ENCODE measurements at regions not wholly inside any gene's neighbourhood (a gene's known extent, or its start where the extent isn't known, plus 50 kb on each side); places are given as distances from the start of the nearest gene placed in this dataset.

DNA sequence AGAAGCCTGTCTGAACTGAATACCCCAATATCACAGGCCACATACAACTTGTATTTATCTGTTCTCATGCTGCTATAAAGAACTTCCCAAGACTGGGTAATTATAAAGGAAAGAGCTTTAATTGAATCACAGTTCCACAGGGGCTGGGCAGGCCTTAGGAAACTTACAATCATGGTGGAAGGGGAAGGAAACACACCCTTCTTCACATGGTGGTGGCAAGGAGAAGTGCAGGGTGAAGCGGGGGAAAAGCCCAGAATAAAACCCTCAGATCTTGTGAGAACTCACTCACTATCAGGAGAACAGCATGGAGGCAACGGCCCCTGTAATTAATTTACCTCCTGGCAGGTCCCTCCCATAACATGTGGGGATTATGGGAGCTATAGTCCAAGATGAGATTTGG, 50.3 kb upstream of the FNDC1 start:
- in situ Hi-C loops (cut with MboI; ENCODE audit: low pct_unique_long_range_greater_than_20kb, low sequenced_read_pairs), result loop anchor here (25.0 kb wide), 2 partner anchors 107 to 407 kb away; partner anchors contain the start of gene RSPH3
- DNase-seq, result peak; percentile 29

DNA sequence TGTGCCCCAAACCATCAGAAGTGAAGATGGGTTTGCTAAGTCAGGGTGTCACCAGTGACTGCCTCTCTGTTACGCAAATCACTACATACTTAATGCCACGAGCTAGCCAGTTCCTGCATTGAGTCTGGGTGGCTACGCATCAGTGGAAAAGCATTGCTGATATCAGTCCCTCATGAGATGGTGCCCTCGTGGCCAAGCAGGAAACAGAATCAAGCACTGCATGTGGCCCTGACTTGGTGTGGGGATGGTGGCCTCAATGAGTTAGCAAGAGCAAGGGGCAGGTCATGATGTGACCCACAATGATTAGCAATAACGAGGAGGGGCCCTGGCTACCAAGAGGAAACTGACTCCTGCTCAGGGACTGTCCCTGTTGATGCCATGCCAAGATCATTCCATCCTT, 51.6 kb upstream of the FNDC1 start:
- in situ Hi-C loops (cut with MboI; ENCODE audit: low pct_unique_long_range_greater_than_20kb, low sequenced_read_pairs), result loop anchor here (25.0 kb wide), 2 partner anchors 105 to 405 kb away; partner anchors contain the start of gene RSPH3
- no peak for DNase-seq

DNA sequence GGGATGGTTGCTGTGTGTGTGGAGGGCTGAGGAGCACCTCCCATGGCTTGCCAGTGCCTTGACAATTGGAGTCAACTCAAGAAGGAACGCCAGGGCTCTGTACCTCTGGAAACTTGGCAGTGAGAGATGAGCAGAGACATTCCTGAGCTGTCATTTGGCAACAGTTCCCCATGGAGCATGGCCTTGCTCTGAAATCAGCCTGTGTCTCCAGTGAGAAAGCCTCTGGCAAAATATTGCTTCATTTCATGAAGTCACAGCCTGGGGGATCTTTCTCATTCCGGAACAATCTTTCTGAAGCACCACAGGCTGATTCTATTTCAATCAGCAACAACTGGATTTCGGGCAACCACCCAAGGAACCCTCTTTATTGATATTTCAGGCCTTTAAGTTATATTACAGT, 52.2 kb upstream of the FNDC1 start:
- in situ Hi-C loops (cut with MboI; ENCODE audit: low pct_unique_long_range_greater_than_20kb, low sequenced_read_pairs), result loop anchor here (25.0 kb wide), 2 partner anchors 105 to 405 kb away; partner anchors contain the start of gene RSPH3
- DNase-seq, result no peak

DNA sequence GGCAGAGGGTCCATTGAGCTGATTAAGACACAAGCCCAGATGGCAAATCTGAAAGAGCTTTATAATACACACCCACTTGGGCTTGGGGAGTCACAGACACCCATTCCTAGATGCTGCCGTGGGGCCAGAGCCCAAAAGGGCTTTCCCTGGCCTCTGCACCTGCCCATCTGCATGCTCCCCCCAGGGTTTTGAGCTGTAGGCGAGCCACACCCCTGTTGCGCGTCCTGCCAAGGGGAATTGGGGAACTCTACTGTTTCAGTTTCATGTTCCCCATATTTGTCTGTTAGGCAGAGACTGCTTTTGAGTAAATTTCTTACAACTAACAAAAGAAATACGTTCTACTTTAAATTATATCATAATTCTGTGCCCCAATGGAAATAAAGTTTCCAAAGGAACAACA, 52.9 kb upstream of the FNDC1 start:
- DNase-seq, result no peak
- in situ Hi-C loops (cut with MboI; ENCODE audit: low pct_unique_long_range_greater_than_20kb, low sequenced_read_pairs), result loop anchor here (25.0 kb wide), 2 partner anchors 104 to 404 kb away; partner anchors contain the start of gene RSPH3

DNA sequence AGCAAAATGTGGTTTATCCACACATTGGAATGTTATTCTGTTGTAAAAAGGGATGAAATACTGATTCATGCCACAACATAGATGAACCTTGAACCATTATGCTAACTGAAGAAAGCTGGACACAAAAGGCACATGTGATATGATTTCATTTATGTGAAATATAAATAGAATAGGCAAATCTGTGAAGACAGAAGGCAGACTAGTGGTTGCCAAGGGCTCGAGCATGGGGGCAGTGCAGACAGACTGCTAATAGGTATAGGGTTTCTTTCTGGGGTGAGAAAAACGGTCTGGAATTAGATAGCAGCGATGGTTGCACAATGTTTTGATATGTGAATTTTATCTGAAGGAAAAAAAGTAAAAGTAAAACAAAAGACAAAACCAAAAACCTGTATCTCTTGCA, 54.6 kb upstream of the FNDC1 start:
- in situ Hi-C loops (cut with MboI; ENCODE audit: low pct_unique_long_range_greater_than_20kb, low sequenced_read_pairs), result loop anchor here (25.0 kb wide), 2 partner anchors 102 to 402 kb away; partner anchors contain the start of gene RSPH3
- no peak for DNase-seq

DNA sequence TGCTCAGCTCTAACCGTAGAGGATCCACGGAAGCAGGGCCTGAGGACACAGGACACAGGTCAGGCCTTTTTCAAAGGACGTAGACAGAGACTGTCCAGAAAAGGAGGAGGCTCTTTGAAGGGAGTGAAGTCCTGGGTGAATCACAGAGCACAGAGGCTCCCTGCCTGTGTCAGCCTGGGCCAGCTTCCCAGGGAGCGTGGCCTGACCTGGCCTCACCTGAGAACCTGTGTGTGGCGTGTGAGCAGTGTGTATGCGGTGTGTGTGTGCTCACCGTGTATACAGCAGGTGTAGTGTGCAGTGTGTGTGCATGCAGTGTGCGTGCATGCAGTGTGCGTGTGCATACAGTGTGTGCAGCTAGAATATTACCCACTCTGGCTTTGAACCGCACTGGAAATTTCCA, 56.0 kb upstream of the FNDC1 start:
- in situ Hi-C loops (cut with MboI; ENCODE audit: low pct_unique_long_range_greater_than_20kb, low sequenced_read_pairs), result loop anchor here (25.0 kb wide), 2 partner anchors 101 to 401 kb away; partner anchors contain the start of gene RSPH3
- no peak for DNase-seq

DNA sequence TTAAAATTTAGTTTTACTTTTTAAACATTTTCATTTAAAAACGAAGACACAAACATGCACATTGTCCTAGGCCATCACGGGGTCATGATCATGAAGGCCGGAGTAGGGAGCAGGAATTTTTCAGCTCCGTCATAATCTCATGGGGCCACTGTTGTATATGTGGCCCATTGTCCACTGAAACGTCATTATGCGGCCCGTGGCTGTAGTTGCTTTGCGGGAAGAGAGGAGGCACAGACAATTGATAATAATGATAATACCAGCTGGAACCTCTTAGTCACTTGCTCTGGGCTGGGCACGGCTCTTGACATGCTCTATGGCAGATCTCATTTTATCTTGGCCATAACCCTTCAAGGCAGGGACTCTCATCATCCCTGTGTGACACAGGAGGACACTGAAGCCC, 56.5 kb upstream of the FNDC1 start:
- in situ Hi-C loops (cut with MboI; ENCODE audit: low pct_unique_long_range_greater_than_20kb, low sequenced_read_pairs), result loop anchor here (25.0 kb wide), 2 partner anchors 100 to 400 kb away; partner anchors contain the start of gene RSPH3
- no peak for DNase-seq

DNA sequence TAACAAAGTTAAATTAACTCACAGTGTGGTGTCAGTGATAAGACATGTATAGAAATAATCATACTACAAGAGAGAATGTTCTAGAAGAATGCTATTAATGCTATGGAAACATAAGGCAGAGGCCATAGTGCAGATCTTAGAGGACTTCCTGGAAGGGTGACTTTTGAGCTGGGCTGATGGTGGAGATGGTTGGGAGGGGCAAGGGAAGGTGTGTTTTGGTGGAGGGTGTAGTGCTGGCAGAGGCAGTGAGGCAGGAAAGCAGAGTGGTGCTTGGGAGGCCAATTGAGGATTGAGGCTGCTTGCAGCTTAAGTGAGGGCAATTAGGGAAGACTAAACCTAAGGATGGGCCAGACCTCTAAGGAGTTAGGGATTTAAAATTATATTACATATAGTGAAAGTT, 58.5 kb upstream of the FNDC1 start:
- in situ Hi-C loops (cut with MboI; ENCODE audit: low pct_unique_long_range_greater_than_20kb, low sequenced_read_pairs), result loop anchor here (25.0 kb wide), 2 partner anchors 98 to 398 kb away; partner anchors contain the start of gene RSPH3
- DNase-seq, result no peak

DNA sequence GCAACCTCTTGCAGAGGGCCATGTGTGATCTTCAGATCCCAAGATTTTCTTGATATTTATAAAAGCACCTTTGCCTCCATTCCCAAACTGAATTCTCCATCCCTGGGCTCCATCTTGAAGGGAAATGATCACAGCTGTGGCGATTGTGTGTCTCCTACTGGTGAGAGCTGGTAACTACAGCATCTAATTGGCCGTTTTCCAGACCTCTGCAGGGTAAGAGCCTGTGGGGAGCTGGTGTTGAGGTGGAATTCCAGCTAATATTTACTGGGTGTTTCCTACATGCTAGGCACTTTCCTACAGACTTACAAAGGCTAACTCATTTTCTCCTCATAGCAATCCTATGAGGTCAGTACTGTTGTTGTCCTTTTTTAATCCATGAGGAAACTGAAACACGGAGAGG, 59.2 kb upstream of the FNDC1 start:
- DNase-seq, result peak; percentile 75
- in situ Hi-C loops (cut with MboI; ENCODE audit: low pct_unique_long_range_greater_than_20kb, low sequenced_read_pairs), result loop anchor here (25.0 kb wide), 2 partner anchors 98 to 398 kb away; partner anchors contain the start of gene RSPH3

DNA sequence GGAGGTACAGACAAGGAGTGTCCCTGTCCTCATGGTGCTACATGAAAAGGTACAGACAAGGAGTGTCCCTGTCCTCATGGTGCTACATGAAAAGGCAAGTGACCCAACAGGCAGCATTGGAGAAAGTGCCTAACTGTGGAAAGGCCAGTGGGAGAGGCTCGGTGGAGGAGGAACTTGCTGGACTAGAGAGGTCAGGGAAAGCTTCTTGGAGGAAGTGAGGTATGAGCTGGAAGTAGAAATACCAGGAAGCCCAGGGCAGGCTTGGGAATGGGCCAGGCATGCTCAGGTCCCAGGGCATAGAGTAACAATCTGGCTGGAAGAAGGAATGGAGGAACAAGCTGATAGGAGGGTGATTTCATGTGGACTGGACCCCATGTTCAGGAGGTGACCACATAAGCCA, 59.8 kb upstream of the FNDC1 start:
- DNase-seq, result no peak
- in situ Hi-C loops (cut with MboI; ENCODE audit: low pct_unique_long_range_greater_than_20kb, low sequenced_read_pairs), result loop anchor here (25.0 kb wide), 2 partner anchors 97 to 397 kb away; partner anchors contain the start of gene RSPH3

DNA sequence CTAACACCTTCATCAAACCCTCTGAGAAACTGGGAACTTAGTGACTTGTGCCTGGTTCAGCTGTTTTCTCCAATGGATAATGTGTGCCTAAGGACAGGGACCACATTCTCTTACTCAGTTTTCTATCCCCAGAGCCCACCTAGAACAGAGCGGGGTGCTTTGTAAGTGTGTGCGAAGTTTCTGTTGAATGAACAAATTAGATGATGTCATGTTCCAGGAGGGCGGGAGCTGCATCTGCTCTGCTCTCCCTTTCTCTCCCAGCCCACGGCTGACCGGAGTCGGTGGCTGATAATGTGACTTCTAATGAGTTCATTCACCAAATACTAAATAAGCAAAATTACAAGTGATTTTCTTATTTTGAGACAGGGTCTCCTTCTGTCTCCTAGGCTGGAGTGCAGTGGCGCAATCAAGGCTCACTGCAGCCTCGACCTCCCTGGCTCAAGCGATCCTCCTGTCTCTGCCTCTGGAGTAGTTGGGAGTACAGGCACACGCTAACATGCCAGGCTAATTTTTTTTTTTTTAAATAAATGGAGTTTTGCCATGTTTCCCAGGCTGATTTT, 60.7 kb upstream of the FNDC1 start:
- in situ Hi-C loops (cut with MboI; ENCODE audit: low pct_unique_long_range_greater_than_20kb, low sequenced_read_pairs), result loop anchor here (25.0 kb wide), 2 partner anchors 96 to 396 kb away; partner anchors contain the start of gene RSPH3
- no peak for DNase-seq

DNA sequence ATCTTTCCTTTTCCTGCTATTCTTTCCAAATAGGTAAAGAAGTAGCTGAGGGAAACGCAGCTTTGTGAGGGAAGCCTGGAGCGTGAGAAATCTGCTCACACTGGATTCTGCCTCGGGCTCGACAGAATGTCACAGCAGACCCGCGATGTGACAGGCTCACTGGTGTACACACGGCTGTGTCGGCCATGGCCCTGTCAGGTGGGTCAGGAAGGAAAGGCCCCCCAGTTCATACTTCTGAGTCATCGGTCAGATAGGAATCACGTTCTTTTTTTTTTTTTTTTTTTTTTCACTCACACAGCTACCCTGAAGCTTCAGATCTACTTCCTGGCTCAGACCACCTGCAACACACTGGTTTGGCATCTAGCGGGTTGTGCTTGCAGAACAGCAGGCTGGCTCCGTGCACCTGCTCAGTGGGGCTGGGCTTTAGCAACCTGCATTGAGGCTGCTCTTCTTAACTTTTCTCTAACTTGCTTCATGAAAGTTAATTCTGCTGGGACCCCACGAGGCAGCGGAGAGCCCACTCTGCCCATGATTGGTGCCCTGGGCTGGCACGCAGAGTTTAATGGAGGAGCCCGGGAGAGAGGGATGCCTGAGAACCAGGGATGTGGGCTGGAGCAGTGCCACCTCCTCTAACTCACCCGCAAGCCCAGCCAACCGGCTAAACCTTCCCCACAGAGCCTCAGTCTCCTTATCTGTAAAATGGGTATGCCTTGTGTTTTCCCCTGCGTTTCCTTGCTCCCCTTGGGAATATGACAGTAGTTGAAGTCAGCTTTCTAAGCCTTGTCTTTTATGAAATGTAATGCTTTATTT, 61.5 kb upstream of the FNDC1 start:
- in situ Hi-C loops (cut with MboI; ENCODE audit: low pct_unique_long_range_greater_than_20kb, low sequenced_read_pairs), result loop anchor here (25.0 kb wide), 2 partner anchors 95 to 395 kb away; partner anchors contain the start of gene RSPH3
- peak; percentile 20 for DNase-seq

DNA sequence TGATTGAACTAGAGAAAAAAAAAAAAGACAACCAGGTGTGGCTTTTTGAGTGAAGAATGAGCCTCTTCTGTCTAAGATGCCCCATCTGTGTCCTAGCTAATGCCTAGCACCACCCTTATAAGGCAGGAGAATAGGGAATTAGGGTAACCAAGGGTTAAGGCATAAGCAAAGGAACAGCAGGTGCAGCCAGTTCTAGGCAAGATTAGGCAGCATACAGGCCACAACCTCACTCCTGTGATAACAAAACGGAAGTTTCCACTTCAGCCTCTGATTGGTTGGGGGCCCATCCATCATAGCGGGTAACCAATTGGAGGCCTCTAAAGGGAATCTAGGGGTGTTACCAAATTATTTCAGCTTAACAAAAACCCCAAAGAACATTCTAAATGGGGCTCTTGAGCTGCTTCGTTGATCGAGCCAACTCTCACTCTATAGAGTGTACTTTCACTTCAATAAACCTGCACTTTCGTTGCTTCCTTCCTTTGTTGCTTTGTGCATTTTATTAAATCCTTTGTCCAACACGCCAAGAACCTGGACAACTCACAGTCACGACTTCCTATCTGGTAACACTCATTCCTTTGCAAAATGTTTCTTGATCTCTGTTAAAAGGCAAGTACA, 61.9 kb upstream of the TAGAP start:
- in situ Hi-C loops (cut with MboI; ENCODE audit: low pct_unique_long_range_greater_than_20kb, low sequenced_read_pairs), result loop anchor here (25.0 kb wide), 2 partner anchors 94 to 394 kb away; partner anchors contain the start of gene RSPH3
- DNase-seq, result peak; percentile 92

DNA sequence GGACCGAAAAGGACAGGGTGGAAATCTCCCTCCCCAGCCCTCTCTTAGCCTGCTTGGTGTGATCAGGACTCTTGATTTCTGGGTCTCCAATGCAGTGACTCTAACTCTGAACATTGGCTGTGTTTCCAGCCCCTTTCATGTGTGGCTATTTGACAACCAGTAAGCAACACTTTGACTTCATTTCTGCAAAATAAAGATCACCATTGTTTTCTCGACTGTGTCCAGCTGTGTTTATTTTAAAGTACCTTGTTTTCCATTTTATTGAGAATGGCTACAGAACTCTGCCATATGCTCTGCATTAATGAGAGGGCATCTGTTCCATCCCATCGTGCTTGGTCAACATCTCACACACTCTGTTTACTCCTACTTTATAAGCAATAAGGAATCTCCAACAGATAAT, 60.9 kb upstream of the TAGAP start:
- in situ Hi-C loops (cut with MboI; ENCODE audit: low pct_unique_long_range_greater_than_20kb, low sequenced_read_pairs), result loop anchor here (25.0 kb wide), 2 partner anchors 93 to 393 kb away; partner anchors contain the start of gene RSPH3
- no peak for DNase-seq

DNA sequence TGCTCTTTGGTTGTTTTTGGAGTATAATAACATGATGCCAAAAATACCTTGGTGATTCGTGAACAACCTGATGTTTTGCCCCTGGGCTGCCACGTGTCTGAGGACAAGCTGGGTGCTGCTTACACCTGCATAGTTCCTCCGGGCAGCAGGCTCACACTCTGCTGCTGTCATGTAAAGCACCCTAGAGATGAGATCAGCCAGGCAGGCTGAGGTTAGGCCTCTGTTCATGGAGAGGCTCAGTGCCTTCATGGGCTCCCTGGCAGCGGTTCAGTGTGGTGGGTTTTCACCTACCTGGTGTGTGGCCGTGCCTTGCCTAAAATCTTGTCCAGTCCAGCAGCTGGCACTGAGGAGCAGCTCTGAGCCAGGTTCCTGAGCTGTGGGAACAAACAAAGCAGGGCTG, 60.1 kb upstream of the TAGAP start:
- in situ Hi-C loops (cut with MboI; ENCODE audit: low pct_unique_long_range_greater_than_20kb, low sequenced_read_pairs), result loop anchor here (25.0 kb wide), 2 partner anchors 93 to 393 kb away; partner anchors contain the start of gene RSPH3
- DNase-seq, result no peak

DNA sequence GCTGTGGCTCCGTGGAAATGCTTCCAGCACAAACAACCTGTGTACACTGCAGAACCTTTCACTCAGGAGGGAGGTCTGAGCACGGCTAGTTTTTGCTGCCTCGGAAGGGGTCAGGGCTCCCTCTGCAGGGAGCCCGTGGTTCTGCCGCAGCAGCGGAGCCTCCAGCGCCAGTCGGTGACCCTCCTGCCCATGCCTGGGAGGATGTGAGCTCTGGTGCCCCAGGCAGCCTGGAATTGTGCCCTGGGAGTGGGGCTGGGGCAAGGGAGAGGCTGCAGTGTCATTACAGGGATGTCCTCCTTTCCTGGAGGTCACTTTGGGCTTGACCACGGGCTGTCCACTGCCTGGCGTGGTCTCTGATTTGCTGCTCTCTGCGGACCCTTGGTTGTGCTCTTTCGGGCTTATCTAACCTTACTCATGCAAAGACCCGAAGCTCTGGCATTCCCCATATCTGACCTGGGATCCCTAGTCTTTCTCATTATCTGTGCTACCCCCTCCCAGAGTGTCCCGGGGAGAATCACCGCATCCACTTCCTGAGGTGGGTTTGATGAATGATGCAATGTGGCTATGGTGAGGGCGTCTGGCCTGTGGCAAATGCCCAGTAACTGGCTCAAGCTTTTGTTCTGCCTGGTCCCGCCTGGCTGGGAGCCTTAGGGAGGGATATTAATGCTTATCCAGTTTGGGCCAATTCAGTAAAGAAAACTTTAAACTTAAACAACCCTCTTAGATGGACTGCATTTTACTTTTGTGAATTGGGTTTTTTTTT, 59.6 kb upstream of the TAGAP start:
- in situ Hi-C loops (cut with MboI; ENCODE audit: low pct_unique_long_range_greater_than_20kb, low sequenced_read_pairs), result loop anchor here (25.0 kb wide), 2 partner anchors 92 to 392 kb away; partner anchors contain the start of gene RSPH3
- peak; percentile 81 for DNase-seq

DNA sequence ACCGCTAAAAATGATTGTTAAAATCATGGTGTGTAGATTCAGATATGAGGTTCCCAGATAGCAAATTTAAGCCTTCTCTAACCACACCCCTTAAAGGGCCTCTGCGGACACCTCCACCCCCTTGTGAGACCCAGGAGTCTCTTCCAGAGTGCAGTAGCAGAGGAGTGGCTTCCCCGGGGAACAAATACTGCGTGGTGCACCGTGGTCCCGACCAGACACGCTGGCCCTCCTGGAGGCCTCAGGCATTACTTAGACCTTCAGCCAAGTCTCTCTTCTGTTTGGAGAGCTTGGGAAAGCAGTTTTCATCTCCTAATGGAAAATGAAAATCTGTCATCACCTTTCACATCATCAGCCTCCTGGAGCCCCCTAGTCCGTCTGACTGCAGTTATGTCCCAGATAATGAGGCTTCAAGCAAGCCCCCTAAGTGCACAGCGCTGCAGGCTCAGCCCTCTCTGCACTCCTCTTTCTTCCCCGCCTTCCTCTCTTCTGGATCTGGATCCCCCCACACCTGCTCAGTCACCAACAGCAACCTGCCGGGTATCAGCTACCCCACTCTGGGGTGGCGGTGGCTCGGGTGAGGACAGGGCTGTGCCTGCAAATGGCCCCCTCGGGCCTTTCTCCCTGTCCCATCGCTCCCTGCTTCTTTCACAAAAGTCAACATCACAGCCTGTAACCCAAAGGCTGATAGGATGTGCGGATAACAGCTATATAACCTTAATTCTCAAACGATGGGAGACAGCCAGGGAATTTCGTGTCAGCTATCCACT, 58.8 kb upstream of the TAGAP start:
- no peak for DNase-seq
- in situ Hi-C loops (cut with MboI; ENCODE audit: low pct_unique_long_range_greater_than_20kb, low sequenced_read_pairs), result loop anchor here (25.0 kb wide), 2 partner anchors 91 to 391 kb away; partner anchors contain the start of gene RSPH3

Data from KBM-7 (cell line).